ENCODE measurements at regions not wholly inside any gene's neighbourhood (a gene's known extent, or its start where the extent isn't known, plus 50 kb on each side); places are given as distances from the start of the nearest gene placed in this dataset.

GRCh38 chr17:36863676-36864612 is 73.3 kb upstream of the LHX1 start:
- no peak for TF ChIP-seq EZH2 (IDR thresholded peaks at IDR 0.05; ENCODE audit: low read length, unreplicated experiment)
- no peak for TF ChIP-seq CTCF (conservative IDR thresholded peaks at IDR 0.05; ENCODE audit: low read depth, low read length)
